ENCODE measurements at regions not wholly inside any gene's neighbourhood (a gene's known extent, or its start where the extent isn't known, plus 50 kb on each side); places are given as distances from the start of the nearest gene placed in this dataset.
"Not testable (repeated sequence)": the region's sequence is repeated elsewhere in the genome, so short reads cannot be mapped to it uniquely, and the experiment has no call there.

DNA sequence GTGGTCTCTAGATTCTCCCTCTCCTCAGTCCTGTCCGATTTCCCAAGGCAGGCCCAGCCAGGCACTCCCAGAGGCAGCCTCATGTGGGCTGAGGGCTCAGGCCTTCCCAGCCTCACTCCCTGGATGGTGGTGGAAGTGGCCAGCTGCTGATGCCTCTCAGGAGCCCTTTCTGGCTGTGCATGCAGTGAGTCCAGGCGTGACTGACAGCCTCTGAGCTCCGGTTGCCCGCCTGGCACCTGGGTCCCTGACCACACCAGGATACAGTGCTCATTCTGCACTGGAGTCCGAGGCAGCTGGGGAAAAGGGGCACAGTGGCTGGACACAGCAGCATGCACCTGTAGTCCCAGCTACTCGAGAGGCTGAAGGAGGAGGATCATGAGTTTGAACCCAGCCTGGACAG is 132.6 kb downstream of the CUL2 start:
- H3K4me1 Mint-ChIP-seq: no peaks in the 10 kb centered on the region
- H3K27ac Mint-ChIP-seq: no peak overlapping the region
- H3K9me3 Mint-ChIP-seq: no peaks in the 10 kb centered on the region
- H3K36me3 Mint-ChIP-seq: no peaks in the 10 kb centered on the region
- H3K27me3 Mint-ChIP-seq: no peaks in the 10 kb centered on the region
- no peak overlapping the region for H3K4me3 Mint-ChIP-seq

DNA sequence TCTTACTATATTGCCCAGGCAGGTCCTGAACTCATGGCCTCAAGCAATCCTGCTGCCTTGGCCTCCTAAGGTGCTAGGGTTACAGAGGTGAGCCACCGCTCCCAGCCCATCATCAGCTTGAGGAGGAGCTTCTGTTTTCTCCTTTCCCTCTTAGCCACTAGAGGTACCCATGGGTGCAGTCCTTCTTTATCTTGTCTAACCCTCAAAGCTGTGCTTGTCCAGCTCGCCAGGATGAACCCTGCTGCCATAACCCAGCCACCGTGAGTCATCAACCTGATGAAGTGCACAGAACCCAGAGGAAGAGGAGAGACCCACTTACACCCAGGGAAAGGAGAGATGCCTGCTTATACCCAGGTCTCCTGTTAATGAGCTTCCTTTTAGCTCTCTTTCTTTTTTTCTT is 133.4 kb downstream of the CUL2 start:
- H3K4me3 Mint-ChIP-seq: no peak overlapping the region
- no peaks in the 10 kb centered on the region for H3K27me3 Mint-ChIP-seq
- H3K4me1 Mint-ChIP-seq: no peaks in the 10 kb centered on the region
- no peak overlapping the region for H3K27ac Mint-ChIP-seq
- H3K36me3 Mint-ChIP-seq: no peaks in the 10 kb centered on the region
- no peaks in the 10 kb centered on the region for H3K9me3 Mint-ChIP-seq

DNA sequence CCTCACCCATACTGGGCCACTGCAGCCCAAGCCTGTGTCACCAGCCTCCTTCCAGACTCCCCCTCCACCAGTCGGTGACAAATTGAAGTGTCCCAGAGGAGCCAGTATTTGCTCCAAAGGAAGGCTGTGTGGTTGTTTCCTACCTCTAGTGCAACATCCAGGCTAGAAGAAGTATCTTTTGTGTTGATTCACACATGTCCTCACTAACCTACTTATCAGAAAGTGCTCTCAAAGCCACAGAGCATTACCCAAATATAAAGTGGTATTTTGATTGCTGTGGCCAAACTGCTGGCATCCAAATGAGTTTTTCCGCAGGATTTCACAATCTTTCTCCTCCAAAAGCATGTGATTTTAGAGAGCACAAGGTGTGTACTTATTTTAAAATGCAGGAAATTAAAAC is 134.8 kb downstream of the CUL2 start:
- Mint-ChIP-seq H3K9me3 (no peaks in the 10 kb centered on the region), H3K4me1 (no peaks in the 10 kb centered on the region), H3K4me3 (no peak overlapping the region), H3K27me3 (no peaks in the 10 kb centered on the region), H3K27ac (no peak overlapping the region), H3K36me3 (no peaks in the 10 kb centered on the region)

DNA sequence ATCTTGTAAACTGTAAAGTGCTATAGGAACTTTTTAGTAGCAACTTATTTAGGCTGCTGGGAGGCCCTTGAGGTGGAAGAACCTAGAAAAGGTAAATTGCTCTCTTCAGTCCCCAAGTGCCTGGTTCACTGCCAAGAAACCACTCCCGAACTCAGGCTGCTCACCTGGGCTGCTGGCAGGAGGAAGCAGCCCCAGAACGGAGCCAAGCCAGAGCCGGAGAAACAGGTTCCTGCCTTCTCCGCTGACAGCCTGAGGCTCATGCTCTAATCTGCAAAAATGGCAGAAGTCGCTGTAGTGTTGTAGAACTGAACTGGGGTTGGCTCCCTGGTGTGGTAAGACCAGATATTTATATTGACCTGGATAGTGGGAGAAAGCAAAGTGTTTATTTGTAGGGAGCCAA is 136.0 kb downstream of the CUL2 start:
- Mint-ChIP-seq H3K9me3 (no peaks in the 10 kb centered on the region), H3K4me3 (no peak overlapping the region), H3K4me1 (no peaks in the 10 kb centered on the region), H3K27me3 (no peaks in the 10 kb centered on the region), H3K27ac (no peak overlapping the region), H3K36me3 (no peaks in the 10 kb centered on the region)

DNA sequence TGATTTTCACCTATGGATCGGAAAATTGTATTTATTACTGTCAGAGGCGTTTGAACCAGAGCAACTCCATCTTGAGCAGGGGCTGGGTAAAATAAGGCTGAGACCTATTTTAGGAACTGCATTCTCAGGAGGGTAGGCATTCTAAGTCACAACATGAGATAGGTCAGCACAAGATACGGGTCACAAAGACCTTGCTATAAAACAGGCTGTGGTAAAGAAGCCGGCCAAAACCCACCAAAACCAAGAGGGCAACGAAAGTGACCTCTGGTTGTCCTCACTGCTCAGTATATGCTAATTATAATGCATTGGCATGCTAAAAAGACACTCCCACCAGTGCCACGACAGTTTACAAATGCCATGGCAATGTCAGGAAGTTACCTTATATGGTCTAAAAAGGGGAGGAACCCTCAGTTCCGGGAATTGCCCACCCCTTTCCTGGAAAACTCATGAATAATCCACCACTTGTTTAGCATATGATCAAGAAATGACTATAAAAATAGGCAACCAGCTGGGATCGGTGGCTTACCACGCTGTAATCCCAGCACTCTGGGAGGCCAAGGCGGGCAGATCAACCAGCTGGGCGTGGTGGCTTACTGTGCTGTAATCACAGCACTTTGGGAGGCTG is 136.3 kb upstream of the PARD3 start:
- not testable (repeated sequence) for H3K36me3 Mint-ChIP-seq, H3K9me3 Mint-ChIP-seq, H3K4me3 Mint-ChIP-seq, H3K27me3 Mint-ChIP-seq, H3K4me1 Mint-ChIP-seq, H3K27ac Mint-ChIP-seq

DNA sequence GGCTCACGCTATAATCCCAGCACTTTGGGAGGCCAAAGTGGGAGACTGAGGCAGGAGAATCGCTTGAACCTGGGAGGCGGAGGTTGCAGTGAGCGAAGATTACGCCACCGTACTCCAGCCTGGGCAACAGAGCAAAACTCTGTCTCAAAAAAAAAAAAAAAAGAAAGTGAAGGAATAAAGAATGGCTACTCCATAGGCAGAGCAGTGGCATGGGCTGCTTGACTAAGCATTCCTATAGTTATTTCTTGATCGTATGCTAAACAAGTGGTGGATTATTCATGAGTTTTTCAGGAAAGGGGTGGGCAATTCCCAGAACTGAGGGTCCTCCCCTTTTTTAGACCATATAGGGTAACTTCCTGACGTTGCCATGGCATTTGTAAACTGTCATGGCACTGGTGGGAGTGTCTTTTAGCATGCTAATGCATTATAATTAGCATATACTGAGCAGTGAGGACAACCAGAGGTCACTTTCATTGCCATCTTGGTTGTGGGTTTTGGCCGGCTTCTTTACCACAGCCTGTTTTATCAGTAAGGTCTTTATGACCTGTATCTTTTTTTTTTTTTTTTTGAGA is 130.9 kb upstream of the PARD3 start:
- not testable (repeated sequence) for H3K36me3 Mint-ChIP-seq, H3K9me3 Mint-ChIP-seq, H3K27me3 Mint-ChIP-seq, H3K4me1 Mint-ChIP-seq, H3K4me3 Mint-ChIP-seq
- peak overlapping the region; percentile 70 for H3K27ac Mint-ChIP-seq

DNA sequence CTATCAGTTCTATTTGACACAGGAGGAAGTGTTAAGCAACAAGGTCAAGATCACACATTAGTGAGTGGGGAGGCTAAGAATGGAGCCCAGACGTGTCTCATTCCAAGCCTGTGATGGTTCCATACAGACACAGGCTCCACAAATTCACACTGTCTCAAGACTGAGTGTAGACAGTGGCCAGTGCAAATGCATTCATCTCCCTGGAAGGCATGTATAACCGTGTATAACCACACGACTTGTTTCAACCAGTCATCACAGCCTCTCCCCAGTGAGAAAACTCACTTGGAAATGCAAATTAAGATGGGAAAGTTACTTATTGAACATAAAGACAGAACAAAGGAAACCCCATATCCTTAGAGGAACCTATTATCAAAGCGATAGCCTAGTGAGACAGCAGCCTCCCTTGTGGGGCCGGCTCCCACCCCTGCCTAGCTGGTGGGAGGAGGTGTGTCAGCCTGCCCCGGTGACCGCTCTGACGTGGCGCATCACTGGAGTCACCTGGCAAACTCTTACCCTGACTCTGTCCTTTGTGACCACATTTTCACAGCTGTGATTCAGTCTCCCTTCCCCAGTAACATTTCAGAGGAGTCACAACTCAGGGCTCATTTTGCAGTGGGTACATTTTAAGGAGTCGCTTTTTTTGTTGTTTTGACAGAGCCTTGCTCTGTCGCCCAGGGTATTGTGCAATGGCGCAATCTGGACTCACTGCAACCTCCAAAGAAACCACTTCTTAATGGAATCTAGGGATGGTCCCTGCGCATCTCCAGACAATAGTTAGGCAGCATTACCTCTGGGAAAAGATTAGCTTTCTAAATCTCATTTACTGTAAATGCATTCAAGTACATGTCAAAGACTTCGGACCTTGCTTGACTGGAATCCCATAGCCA is 126.6 kb upstream of the PARD3 start:
- Mint-ChIP-seq H3K4me1 (no peaks in the 10 kb centered on the region), H3K27ac (no peak overlapping the region), H3K4me3 (no peak overlapping the region), H3K36me3 (no peaks in the 10 kb centered on the region), H3K27me3 (peaks cover 4% of the 10 kb centered on the region), H3K9me3 (no peaks in the 10 kb centered on the region)

DNA sequence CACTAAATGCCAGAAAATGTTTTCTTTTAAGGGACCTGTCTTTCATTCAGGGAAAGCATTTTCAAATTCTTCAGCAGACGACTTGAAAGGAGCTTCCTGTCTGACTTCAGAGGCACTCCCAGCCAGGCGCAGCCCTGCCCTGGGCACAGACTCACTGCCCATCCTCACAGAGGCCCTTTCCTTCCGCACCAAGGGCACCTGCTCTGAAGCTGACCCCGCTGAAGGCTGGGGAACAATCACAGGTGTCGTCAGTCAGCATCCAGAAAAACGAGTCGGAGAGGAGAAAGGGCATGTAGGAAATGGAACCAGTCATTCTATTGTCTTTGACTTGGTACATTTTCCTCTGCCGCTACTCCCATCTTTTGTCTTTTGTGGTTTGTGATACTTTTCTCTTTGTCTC is 125.3 kb upstream of the PARD3 start:
- Mint-ChIP-seq H3K27ac (no peak overlapping the region), H3K4me1 (no peaks in the 10 kb centered on the region), H3K9me3 (no peaks in the 10 kb centered on the region), H3K4me3 (no peak overlapping the region), H3K36me3 (no peaks in the 10 kb centered on the region), H3K27me3 (peaks cover 4% of the 10 kb centered on the region)

DNA sequence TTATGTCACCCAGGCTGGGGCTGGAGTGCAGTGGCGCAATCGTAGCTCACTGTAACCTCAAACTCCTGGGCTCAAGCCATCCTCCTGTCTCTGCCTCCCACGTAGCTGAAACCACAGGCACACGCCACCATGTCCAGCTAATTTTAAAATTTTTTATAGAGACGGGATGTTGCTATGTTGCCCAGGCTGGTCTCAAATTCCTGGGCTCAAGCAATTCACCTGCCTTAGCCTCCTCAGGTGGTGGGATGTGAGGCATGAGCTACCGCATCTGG is 123.2 kb upstream of the PARD3 start:
- Mint-ChIP-seq H3K36me3 (no peaks in the 10 kb centered on the region), H3K9me3 (no peaks in the 10 kb centered on the region), H3K27ac (no peak overlapping the region), H3K27me3 (peaks cover 4% of the 10 kb centered on the region), H3K4me3 (no peak overlapping the region), H3K4me1 (no peaks in the 10 kb centered on the region)

DNA sequence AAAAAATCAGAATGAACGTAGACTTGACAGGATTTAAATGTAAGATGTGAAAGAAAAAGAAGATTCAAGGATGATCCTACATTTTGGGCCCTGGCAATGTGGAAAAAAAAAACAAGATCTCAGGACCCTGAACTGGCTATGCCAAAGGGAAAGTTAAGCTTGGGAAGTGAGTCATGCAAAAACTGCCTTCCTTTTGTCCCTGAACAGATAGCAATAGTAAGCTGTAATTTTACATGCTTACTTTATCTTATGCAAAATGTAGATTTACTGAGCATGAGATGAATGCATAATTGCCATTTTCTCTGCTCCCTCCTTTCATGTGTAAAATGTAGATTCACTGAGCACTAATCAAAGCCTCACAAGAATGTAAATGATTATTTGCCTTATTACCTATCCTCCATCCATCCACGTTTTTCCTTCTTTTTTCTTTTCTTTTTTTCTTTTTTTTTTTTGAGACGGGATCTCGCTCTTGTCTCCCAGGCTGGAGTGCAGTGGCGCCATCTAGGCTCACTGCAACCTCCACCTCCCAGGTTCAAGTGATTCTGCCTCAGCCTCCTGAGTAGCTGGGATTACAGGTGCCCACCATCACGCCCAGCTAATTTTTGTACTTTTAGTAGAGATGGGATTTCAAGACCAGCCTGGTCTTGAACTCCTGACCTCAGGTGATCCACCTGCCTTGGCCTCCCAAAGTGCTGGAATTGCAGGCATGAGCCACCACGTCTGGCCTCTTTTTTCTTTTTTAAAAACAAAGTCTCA is 122.7 kb upstream of the PARD3 start:
- H3K4me1 Mint-ChIP-seq, H3K4me3 Mint-ChIP-seq, H3K9me3 Mint-ChIP-seq, H3K27ac Mint-ChIP-seq, H3K27me3 Mint-ChIP-seq, H3K36me3 Mint-ChIP-seq: not testable (repeated sequence)

DNA sequence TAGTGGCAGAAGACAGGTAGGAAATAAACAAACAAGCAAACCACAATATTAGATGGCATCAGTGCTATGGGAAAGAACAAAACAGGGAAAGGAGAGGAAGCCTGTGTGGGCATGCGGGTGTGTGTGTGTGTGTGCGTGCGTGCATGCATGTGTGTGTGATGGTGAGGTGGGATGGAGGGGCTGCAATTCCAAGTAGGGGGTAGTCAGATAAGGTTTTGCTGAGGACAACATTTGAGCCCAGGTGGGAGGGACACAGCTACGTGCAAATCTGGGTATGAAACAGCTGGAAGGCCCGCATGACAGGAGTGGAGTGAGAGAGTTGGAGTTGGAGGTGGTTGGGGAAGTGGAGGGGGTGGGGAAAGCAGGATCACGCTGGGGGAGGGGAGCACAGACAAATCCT is 121.0 kb upstream of the PARD3 start:
- Mint-ChIP-seq H3K4me1 (no peaks in the 10 kb centered on the region), H3K36me3 (no peaks in the 10 kb centered on the region), H3K9me3 (no peaks in the 10 kb centered on the region), H3K27ac (no peak overlapping the region), H3K27me3 (peaks cover 4% of the 10 kb centered on the region), H3K4me3 (no peak overlapping the region)

DNA sequence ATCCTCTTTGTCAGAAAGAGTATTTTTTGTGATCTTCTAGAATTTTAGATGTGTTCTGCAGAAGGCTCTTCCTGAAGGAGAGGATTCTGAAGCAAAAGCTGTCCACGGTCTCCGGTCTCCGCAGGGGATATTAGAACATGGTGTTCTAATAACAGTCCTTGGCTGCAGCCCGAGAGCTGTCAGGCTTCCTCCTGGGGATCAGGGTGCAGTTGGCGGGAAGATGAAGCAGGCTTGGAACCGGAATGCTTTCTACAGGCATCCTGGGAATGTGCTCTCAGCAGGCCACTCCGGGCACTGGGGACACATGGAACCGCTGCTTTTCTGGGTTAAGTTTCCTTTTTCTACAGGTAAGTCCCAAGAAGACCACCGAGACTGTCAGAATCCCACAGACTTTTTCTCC is 118.6 kb upstream of the PARD3 start:
- no peaks in the 10 kb centered on the region for H3K9me3 Mint-ChIP-seq
- H3K4me1 Mint-ChIP-seq: no peaks in the 10 kb centered on the region
- no peaks in the 10 kb centered on the region for H3K27me3 Mint-ChIP-seq
- no peaks in the 10 kb centered on the region for H3K36me3 Mint-ChIP-seq
- no peak overlapping the region for H3K27ac Mint-ChIP-seq
- no peak overlapping the region for H3K4me3 Mint-ChIP-seq

DNA sequence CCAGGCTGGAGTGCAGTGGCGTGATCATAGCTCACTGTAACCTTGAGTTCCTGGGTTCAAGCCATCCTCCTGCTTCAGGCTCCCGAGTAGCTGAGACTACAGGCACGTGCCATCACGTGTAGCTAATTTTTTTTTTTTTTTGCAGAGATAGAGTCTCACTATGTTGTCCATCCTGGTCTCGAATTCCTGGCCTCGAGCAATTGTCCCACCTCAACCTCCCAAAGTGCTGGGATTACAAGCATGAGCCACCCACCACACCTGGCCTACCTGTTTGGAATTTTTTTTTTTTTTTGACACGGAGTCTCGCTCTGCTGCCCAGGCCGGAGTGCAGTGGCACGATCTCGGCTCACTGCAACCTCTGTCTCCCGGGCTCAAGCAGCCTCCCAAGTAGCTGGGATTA is 117.1 kb upstream of the PARD3 start:
- Mint-ChIP-seq H3K4me1 (no peaks in the 10 kb centered on the region), H3K9me3 (no peaks in the 10 kb centered on the region), H3K36me3 (no peaks in the 10 kb centered on the region), H3K4me3 (no peak overlapping the region), H3K27ac (no peak overlapping the region), H3K27me3 (no peaks in the 10 kb centered on the region)

DNA sequence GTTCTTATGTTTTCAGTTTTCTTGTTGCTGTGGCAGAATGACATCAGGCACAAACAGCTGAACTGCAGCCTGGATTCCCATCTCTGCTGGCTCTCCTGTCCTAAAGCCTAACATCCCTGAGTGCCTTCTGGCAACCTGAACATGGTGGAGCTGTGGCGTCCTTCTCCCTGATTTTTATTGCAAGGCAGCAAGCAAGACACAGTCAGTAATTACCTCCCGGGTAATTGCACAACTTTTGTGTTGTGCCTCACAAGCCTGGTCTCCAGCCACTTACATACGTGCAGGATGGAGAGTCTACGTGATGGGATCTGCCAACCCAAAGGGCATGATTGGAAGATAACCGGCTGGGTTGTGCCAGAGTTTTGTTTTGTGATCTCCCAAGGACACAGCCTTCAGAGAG is 116.1 kb upstream of the PARD3 start:
- no peaks in the 10 kb centered on the region for H3K27me3 Mint-ChIP-seq
- H3K27ac Mint-ChIP-seq: no peak overlapping the region
- H3K4me1 Mint-ChIP-seq: no peaks in the 10 kb centered on the region
- no peaks in the 10 kb centered on the region for H3K9me3 Mint-ChIP-seq
- no peak overlapping the region for H3K4me3 Mint-ChIP-seq
- H3K36me3 Mint-ChIP-seq: no peaks in the 10 kb centered on the region

DNA sequence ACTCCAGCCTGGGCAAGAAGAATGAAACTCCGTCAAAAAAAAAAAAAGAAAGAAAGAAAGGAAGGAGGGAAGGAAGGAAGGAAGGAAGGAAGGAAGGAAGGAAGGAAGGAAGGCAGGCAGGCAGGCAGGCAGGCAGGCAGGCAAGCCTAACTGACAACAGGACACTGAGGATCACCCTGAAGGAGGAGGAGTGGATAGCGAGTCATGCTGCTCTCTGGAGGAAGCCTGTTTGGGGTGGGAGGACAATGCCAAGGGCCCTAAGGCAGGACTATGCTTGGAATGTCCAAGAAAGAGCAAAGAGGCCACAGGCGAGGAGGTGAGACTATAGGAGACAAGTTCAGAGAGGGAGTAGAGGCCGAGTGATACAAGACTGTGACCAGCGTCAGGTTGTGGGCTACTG is 107.0 kb upstream of the PARD3 start:
- H3K9me3 Mint-ChIP-seq: peaks cover 12% of the 10 kb centered on the region
- no peaks in the 10 kb centered on the region for H3K36me3 Mint-ChIP-seq
- no peaks in the 10 kb centered on the region for H3K4me1 Mint-ChIP-seq
- no peaks in the 10 kb centered on the region for H3K27me3 Mint-ChIP-seq
- no peak overlapping the region for H3K4me3 Mint-ChIP-seq
- H3K27ac Mint-ChIP-seq: no peak overlapping the region

DNA sequence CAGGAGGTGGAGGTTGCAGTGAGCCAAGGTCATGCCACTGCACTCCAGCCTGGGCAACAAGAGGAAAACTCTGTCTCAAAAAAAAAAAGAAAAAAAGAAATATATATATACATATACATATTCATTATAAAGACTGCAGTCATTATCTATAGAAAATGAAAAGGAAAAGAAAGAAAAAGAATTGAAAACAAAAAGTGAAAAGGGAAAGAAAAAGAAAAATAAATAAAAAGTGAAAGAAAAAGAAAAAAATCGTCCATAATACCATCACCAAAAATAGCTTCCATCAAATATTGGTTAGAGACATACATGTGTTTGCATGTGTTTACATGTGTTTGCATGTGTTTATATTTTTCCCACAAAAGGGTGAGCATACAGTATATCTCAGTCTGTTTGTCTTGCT is 105.5 kb upstream of the PARD3 start:
- Mint-ChIP-seq H3K36me3 (no peaks in the 10 kb centered on the region), H3K27ac (no peak overlapping the region), H3K9me3 (peaks cover 12% of the 10 kb centered on the region), H3K4me3 (no peak overlapping the region), H3K4me1 (no peaks in the 10 kb centered on the region), H3K27me3 (no peaks in the 10 kb centered on the region)

All from activated naive CD4-positive, alpha-beta T cell treated with anti-CD3 and anti-CD28 coated beads, Interleukin-2, amount 50 U/mL, for 24 hours (primary cell).